Astrocyte (in vitro differentiated cells and primary cell): ENCODE measurements at regions not wholly inside any gene's neighbourhood (a gene's known extent, or its start where the extent isn't known, plus 50 kb on each side); places are given as distances from the start of the nearest gene placed in this dataset.

Source experiments
- CTCF ChIP-seq: IDR thresholded peaks from 2 replicates; pipeline ENCODE4 v1.5.1; 2011; ENCODE audit warnings: low read depth, mild to moderate bottlenecking, inconsistent platforms, low read length, moderate library complexity; ENCODE audit not compliant: insufficient read depth
- EZH2 ChIP-seq: IDR thresholded peaks from 2 replicates; pipeline ENCODE4 v1.6.1; 2012; ENCODE audit warnings: mild to moderate bottlenecking, low read length, inconsistent platforms; ENCODE audit not compliant: insufficient read depth

- TF ChIP-seq CTCF (no peak), EZH2 (no peak)
Measured at GRCh38 chr1:115440733-115441132, 102.7 kb upstream of the NGF start.
